SW480 (cell line): ENCODE measurements at regions not wholly inside any gene's neighbourhood (a gene's known extent, or its start where the extent isn't known, plus 50 kb on each side); places are given as distances from the start of the nearest gene placed in this dataset.
"Not testable (repeated sequence)": the region's sequence is repeated elsewhere in the genome, so short reads cannot be mapped to it uniquely, and the experiment has no call there.

Experiments used
- DNase-seq: peaks from one replicate; pipeline ENCODE4 v3.0.0-alpha.2; 2016; ENCODE audit warnings: low spot score

DNA sequence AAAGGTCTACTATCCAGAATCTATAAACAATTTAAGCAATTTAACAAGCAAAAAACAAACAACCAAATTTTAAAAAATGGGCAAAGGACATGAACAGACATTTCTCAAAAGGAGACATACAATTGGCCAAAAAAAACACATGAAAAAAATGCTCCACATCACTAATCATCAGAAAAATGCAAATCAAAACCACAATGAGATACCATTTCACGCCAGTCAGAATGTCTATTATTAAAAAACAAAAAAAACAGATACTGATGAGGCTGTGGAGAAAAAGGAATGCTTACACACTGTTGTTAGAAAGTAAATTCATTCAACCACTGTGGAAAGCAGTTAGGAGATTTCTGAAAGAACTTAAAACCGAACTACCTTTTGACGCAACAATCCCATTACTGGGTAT lies 66.4 kb upstream of the SESTD1 start:
- no peak for DNase-seq

DNA sequence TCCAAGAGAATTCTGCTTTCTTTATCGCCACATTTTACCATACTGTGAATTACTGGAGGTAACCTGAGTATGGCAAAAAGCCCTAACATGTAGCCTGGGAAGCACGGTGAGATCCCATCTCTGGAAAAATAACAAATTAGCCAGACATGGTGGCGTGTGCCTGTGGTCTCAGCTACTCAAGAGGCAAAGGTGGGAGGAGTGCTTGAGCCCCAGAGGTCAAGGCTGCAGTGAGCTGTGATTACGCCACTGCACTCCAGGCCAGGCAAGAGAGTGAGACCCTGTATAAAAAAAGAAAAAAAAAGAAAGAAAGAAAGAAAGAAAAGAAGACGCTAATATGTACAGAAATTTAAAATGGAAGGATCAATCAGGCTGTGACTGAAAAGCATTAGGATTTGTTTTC lies 57.7 kb upstream of the SESTD1 start:
- no peak for DNase-seq

DNA sequence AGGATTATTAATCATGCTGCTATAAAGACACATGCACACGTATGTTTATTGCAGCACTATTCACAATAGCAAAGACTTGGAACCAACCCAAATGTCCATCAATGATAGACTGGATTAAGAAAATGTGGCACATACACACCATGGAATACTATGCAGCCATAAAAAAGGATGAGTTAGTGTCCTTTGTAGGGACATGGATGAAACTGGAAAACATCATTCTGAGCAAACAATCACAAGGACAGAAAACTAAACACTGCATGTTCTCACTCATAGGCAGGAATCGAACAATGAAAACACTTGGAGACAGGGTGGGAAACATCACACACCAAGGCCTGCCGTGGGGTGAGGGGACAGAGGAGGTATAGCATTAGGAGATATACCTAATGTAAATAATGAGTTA lies 56.4 kb upstream of the SESTD1 start:
- DNase-seq, result not testable (repeated sequence)

DNA sequence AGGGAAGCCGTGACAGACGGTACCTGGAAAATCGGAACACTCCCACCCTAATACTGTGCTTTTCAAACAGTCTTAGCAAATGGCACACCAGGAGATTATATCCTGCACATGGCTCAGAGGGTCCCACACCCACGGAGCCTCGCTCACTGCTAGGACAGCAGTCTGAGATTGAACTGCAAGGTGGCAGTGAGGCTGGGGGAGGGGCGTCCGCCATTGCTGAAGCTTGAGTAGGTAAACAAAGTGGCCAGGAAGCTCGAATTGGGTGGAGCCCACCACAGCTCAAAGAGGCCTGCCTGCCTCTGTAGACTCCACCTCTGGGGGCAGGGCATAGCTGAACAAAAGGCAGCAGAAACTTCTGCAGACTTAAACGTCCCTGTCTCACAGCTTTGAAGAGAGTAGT lies 50.1 kb upstream of the SESTD1 start:
- not testable (repeated sequence) for DNase-seq
